Heart left ventricle (tissue), 16 donors: ENCODE measurements at regions not wholly inside any gene's neighbourhood (a gene's known extent, or its start where the extent isn't known, plus 50 kb on each side); places are given as distances from the start of the nearest gene placed in this dataset.

Source experiments
- ATAC-seq, 4 donors: fragments of 200-7000 bp; cut with Tn5 transposase; one replicate each; pipeline ENCODE4 v1.9.1; 2020 to 2022; ENCODE audit warnings: moderate library complexity in 4 of 4, mild to moderate bottlenecking in 3 of 4, moderate number of reproducible peaks in 1 of 4
- DNase-seq, 5 donors: peaks; one replicate each; pipeline ENCODE4 v3.0.0-alpha.2; 2020
- H3K27ac ChIP-seq, 12 donors: fragments of 200-600 bp; sonication (generic) in 4 of 12; one replicate each; pipeline versions ENCODE4 v1.5.0 to v1.8.0; 2016 to 2022; ENCODE audit warnings: mild to moderate bottlenecking in 2 of 12
- H3K27me3 ChIP-seq, 9 donors: fragments of 200-600 bp; sonication (generic) in 2 of 9; one replicate each; pipeline versions ENCODE4 v1.5.1 to v1.8.0; 2016 to 2022; ENCODE audit warnings: mild to moderate bottlenecking in 3 of 9
- H3K36me3 ChIP-seq, 9 donors: fragments of 200-600 bp; sonication (generic) in 2 of 9; one replicate each; pipeline versions ENCODE4 v1.5.0 to v1.8.0; 2018 to 2022; ENCODE audit warnings: mild to moderate bottlenecking in 2 of 9
- H3K4me1 ChIP-seq, 12 donors: fragments of 200-600 bp; sonication (generic) in 4 of 12; one replicate each; pipeline versions ENCODE4 v1.5.0 to v1.8.0; 2016 to 2022; ENCODE audit warnings: mild to moderate bottlenecking in 3 of 12
- H3K4me3 ChIP-seq, 12 donors: fragments of 200-600 bp; sonication (generic) in 4 of 12; one replicate each; pipeline versions ENCODE4 v1.5.0 to v1.8.0; 2017 to 2022; ENCODE audit warnings: mild to moderate bottlenecking in 9 of 12, moderate library complexity in 4 of 12
- H3K9me3 ChIP-seq, 12 donors: fragments of 200-600 bp; sonication (generic) in 4 of 12; one replicate each; pipeline versions ENCODE4 v1.5.0 to v1.8.0; 2016 to 2022; ENCODE audit warnings: mild to moderate bottlenecking in 1 of 12
- CTCF ChIP-seq, 12 donors: fragments of 200-600 bp; sonication (generic) in 4 of 12; IDR thresholded peaks; one replicate each; pipeline versions ENCODE4 v1.5.0 to v1.8.0; 2018 to 2022; ENCODE audit warnings: antibody characterized with exemption in 12 of 12, mild to moderate bottlenecking in 5 of 12
- POLR2A ChIP-seq, 2 donors: fragments of 450-650 bp; IDR thresholded peaks; one replicate each; pipeline ENCODE4 v1.6.1; 2017; ENCODE audit warnings: antibody characterized with exemption in 2 of 2, mild to moderate bottlenecking in 2 of 2, moderate library complexity in 2 of 2
- WGBS, 4 donors: extraction: QIAGEN DNeasy Blood & Tissue Kit in 2 of 4; methylation state at CpG; one replicate each; pipeline versions ENCODE4 v1.1.5 to v1.1.7; 2013 to 2018; 5-methylcytosine and 5-hydroxymethylcytosine counted together
- intact Hi-C, 10 donors: fragments of 100-400 bp; cut with DNase I; formaldehyde crosslinking; loops; one replicate each; pipeline versions ENCODE4 v1.11.1 to v1.14.2; 2022
- donor health status: ischemic (EF 13 %, LVEDD 7.1; RV severe dilation, severe dysfunction).
- donor health status: healthy with polysubstance abuse.
- donor health status: DM: no; HTN: yes; CAD: no.
- donor health status: DM: no; HTN: no; CAD: no.
- donor health status: ischemic (EF 25% LVEDD 6.9; RV normal size, moderate dysfunction).
- donor health status: ischemic (EF 25% LVEDD 5.7; RV mildly dilated, moderate dysfunction).
- donor health status: healthy.
- donor health status: DM: yes; HTN: yes; CAD: no.
- donor health status: ischemic (EF 35%, LVEDD 5.7; RV mildly dilated, moderate dysfunction).
- donor health status: nonischemic (EF 11% LVEDD 7.7; RV severe dilation, severe dysfunction).
- donor health status: DM: yes; HTN: yes; CAD: no.
- donor health status: PGD.
- donor health status: ischemic (EF 29% LVEDD 5.4; RV normal size, mild dysfunction).
- donor health status: nonischemic (EF 23%, LVEDD 6.1; RV moderate dilation, normal function).

GRCh38 chr12:13489246-13489645 is 292.7 kb downstream of the EMP1 start:
- DNase-seq, result no peak
- WGBS, 4 donors, result 89 to 98% (median 92%) methylated on average over 4 of the region's 4 CpGs
- Histone ChIP-seq H3K36me3 (no peaks in the 10 kb centered on the region), H3K9me3 (peaks cover 0 to 3% (median 0%) of the 10 kb centered on the region in 12 donors), H3K27me3 (no peaks in the 10 kb centered on the region), H3K4me3 (no peak overlapping the region), H3K27ac (no peak overlapping the region), H3K4me1 (no peaks in the 10 kb centered on the region)
- TF ChIP-seq CTCF (IDR thresholded peaks at IDR 0.05) (no peak), POLR2A (IDR thresholded peaks at IDR 0.05) (no peak)
- intact Hi-C loops, result no loop called here
- ATAC-seq, result no peak

GRCh38 chr12:13487326-13487725 is 290.8 kb downstream of the EMP1 start:
- DNase-seq (no peak), ATAC-seq (no peak)
- H3K27ac ChIP-seq, result no peak overlapping the region
- H3K9me3 ChIP-seq, result no peaks in the 10 kb centered on the region
- TF ChIP-seq CTCF (IDR thresholded peaks at IDR 0.05) (no peak), POLR2A (IDR thresholded peaks at IDR 0.05) (no peak)
- H3K4me3 ChIP-seq, result no peak overlapping the region
- WGBS, 4 donors, result 90 to 95% (median 94%) methylated on average over 7 of the region's 7 CpGs
- H3K27me3 ChIP-seq, result no peaks in the 10 kb centered on the region
- H3K4me1 ChIP-seq, result no peaks in the 10 kb centered on the region
- no peaks in the 10 kb centered on the region for H3K36me3 ChIP-seq
- intact Hi-C loops, result no loop called here

GRCh38 chr12:13486794-13487193 is 290.3 kb downstream of the EMP1 start:
- intact Hi-C loops, result no loop called here
- no peaks in the 10 kb centered on the region for H3K36me3 ChIP-seq
- H3K4me1 ChIP-seq, result no peaks in the 10 kb centered on the region
- no peaks in the 10 kb centered on the region for H3K9me3 ChIP-seq
- no peaks in the 10 kb centered on the region for H3K27me3 ChIP-seq
- 90 to 98% (median 93%) methylated on average over 3 of the region's 3 CpGs for WGBS, 4 donors
- ATAC-seq (no peak), DNase-seq (no peak)
- no peak overlapping the region for H3K27ac ChIP-seq
- no peak overlapping the region for H3K4me3 ChIP-seq
- TF ChIP-seq CTCF (IDR thresholded peaks at IDR 0.05) (no peak), POLR2A (IDR thresholded peaks at IDR 0.05) (no peak)

- ATAC-seq (no peak), DNase-seq (no peak)
- Histone ChIP-seq H3K4me3 (no peak overlapping the region), H3K36me3 (no peaks in the 10 kb centered on the region), H3K4me1 (no peaks in the 10 kb centered on the region), H3K27ac (no peak overlapping the region), H3K27me3 (peaks cover 0 to 14% (median 0%) of the 10 kb centered on the region in 9 donors), H3K9me3 (no peaks in the 10 kb centered on the region)
- intact Hi-C loops, result no loop called here
- TF ChIP-seq POLR2A (IDR thresholded peaks at IDR 0.05) (no peak), CTCF (IDR thresholded peaks at IDR 0.05) (no peak)
- WGBS, 4 donors, result 83 to 91% (median 86%) methylated on average over 6 of the region's 6 CpGs
Measured at GRCh38 chr12:13478650-13479181, 282.2 kb downstream of the EMP1 start.
